Colonic mucosa (tissue), 4 donors: ENCODE measurements at regions not wholly inside any gene's neighbourhood (a gene's known extent, or its start where the extent isn't known, plus 50 kb on each side); places are given as distances from the start of the nearest gene placed in this dataset.
"Not testable (repeated sequence)": the region's sequence is repeated elsewhere in the genome, so short reads cannot be mapped to it uniquely, and the experiment has no call there.

Experiments used
- DNase-seq: peaks from one replicate; pipeline ENCODE4 v3.0.0-alpha.2; 2020
- H3K27ac ChIP-seq: fragments of 200-600 bp; one replicate; pipeline ENCODE4 v1.8.0; 2021
- H3K27me3 ChIP-seq: fragments of 200-600 bp; one replicate; pipeline ENCODE4 v1.8.0; 2021
- H3K36me3 ChIP-seq: fragments of 200-600 bp; one replicate; pipeline ENCODE4 v1.8.0; 2021
- H3K4me1 ChIP-seq: fragments of 200-600 bp; one replicate; pipeline ENCODE4 v1.8.0; 2021; ENCODE audit warnings: mild to moderate bottlenecking
- H3K4me3 ChIP-seq: fragments of 200-600 bp; one replicate; pipeline ENCODE4 v1.8.0; 2021
- H3K9ac ChIP-seq, 2 donors: one replicate each; pipeline ENCODE4 v1.7.0; 2013; ENCODE audit warnings: control low read depth in 2 of 2, low read depth in 2 of 2, low read length in 2 of 2
- H3K9me3 ChIP-seq: fragments of 200-600 bp; one replicate; pipeline ENCODE4 v1.8.0; 2021
- intact Hi-C: fragments of 100-400 bp; cut with DNase I; formaldehyde crosslinking; loops from one replicate; pipeline ENCODE4 v1.14.1; 2022
- TF ChIP-seq, protein P1 (sequence below): fragments of 200-600 bp; IDR thresholded peaks from one replicate; pipeline ENCODE4 v1.8.0; 2022; ENCODE audit warnings: antibody characterized with exemption, mild to moderate bottlenecking
- donor health status: healthy.
- donor health status: DM: no; HTN: no; CAD: no.
- donor health status: DM: no; HTN: no; CAD: no.

- H3K4me1 ChIP-seq, H3K27ac ChIP-seq, intact Hi-C loops, H3K27me3 ChIP-seq, H3K9me3 ChIP-seq, H3K36me3 ChIP-seq, H3K9ac ChIP-seq: not testable (repeated sequence)
- H3K4me3 ChIP-seq, result peak overlapping the region; percentile 14
- DNase-seq, result peak; percentile 76
Observed at GRCh38 chr20:30585244-30585796, 672.1 kb upstream of the DEFB115 start.

GRCh38 chr20:30586178-30586577 is 671.3 kb upstream of the DEFB115 start:
- DNase-seq, H3K36me3 ChIP-seq, H3K9ac ChIP-seq, intact Hi-C loops, H3K27me3 ChIP-seq, H3K4me1 ChIP-seq, H3K9me3 ChIP-seq, H3K4me3 ChIP-seq, H3K27ac ChIP-seq: not testable (repeated sequence)

- DNase-seq, result no peak
- intact Hi-C loops, result no loop called here
- H3K9ac ChIP-seq, result no peak overlapping the region
Observed at GRCh38 chr20:30593572-30593971, 663.9 kb upstream of the DEFB115 start.

DNA sequence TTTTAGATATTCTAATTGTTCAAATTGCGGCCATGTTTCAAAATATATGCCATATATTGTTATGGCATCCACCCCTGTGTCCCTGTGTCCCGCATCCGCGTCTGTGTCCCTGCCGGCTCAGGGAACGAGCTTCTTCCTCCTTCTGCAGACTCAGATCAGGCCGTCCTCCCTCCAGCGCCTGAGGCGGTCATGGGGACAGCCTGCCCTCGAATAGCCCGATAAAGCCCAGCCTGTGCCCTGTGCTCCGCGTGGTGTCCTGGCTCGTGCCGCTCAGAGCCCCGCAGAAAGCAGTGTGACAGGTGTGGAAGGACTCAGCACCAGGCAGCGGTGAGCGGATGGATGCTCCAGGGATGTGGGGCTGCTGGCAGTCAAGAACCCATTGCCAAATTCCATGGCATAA is 663.4 kb upstream of the DEFB115 start:
- no peak for DNase-seq
- Histone ChIP-seq H3K9ac (no peak overlapping the region), H3K4me3 (no peak overlapping the region), H3K4me1 (no peaks in the 10 kb centered on the region), H3K27me3 (no peaks in the 10 kb centered on the region), H3K36me3 (no peaks in the 10 kb centered on the region), H3K9me3 (no peaks in the 10 kb centered on the region), H3K27ac (no peak overlapping the region)
- intact Hi-C loops, result no loop called here
- TF ChIP-seq, protein P1, sequence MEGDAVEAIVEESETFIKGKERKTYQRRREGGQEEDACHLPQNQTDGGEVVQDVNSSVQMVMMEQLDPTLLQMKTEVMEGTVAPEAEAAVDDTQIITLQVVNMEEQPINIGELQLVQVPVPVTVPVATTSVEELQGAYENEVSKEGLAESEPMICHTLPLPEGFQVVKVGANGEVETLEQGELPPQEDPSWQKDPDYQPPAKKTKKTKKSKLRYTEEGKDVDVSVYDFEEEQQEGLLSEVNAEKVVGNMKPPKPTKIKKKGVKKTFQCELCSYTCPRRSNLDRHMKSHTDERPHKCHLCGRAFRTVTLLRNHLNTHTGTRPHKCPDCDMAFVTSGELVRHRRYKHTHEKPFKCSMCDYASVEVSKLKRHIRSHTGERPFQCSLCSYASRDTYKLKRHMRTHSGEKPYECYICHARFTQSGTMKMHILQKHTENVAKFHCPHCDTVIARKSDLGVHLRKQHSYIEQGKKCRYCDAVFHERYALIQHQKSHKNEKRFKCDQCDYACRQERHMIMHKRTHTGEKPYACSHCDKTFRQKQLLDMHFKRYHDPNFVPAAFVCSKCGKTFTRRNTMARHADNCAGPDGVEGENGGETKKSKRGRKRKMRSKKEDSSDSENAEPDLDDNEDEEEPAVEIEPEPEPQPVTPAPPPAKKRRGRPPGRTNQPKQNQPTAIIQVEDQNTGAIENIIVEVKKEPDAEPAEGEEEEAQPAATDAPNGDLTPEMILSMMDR, result no peak

More at GRCh38 chr20:30593572-30593971, 663.9 kb upstream of the DEFB115 start:
- Histone ChIP-seq H3K4me3 (no peak overlapping the region), H3K27ac (no peak overlapping the region), H3K27me3 (no peaks in the 10 kb centered on the region), H3K9me3 (no peaks in the 10 kb centered on the region), H3K4me1 (no peaks in the 10 kb centered on the region), H3K36me3 (no peaks in the 10 kb centered on the region)
- TF ChIP-seq, protein P1, result no peak

DNA sequence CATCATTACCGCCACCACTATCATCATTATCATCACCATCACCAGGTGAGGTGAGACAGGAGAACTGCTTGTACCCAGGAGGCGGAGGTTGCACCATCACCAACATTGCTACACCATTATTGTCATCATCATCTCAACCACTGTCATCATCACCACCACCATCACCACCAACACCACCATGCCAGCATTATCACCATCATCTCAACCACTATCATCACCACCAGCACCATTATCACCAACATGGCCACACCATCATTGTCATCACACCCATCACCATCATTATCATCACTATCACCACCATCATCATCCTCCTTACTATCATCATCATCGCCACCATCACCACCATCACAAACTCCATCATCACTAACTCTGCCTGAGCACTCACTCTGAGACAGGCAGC is 661.8 kb upstream of the DEFB115 start:
- Histone ChIP-seq H3K36me3 (no peaks in the 10 kb centered on the region), H3K9ac (no peak overlapping the region), H3K27ac (no peak overlapping the region), H3K9me3 (no peaks in the 10 kb centered on the region), H3K4me3 (no peak overlapping the region), H3K27me3 (no peaks in the 10 kb centered on the region), H3K4me1 (no peaks in the 10 kb centered on the region)
- intact Hi-C loops, result no loop called here
- TF ChIP-seq, protein P1, result no peak
- no peak for DNase-seq

DNA sequence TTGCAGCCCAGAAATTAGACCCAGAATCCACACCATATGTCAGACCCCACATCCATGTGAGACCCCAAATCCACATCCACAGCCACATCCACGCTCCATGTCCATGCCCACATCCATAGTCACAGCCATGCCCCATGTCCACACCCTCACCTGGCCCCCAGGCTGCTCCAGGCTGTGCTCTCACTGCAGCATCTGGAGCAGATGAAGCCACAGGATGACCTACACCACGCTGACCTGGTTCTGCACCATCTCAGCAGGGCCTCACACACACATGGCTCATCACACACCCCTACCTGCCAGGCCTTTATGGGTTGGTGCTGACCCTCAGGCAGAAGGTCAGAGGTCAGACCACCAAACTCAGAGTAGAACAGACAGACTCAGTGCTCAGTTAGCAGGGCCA is 660.0 kb upstream of the DEFB115 start:
- H3K9ac ChIP-seq, result not testable (repeated sequence)

GRCh38 chr20:30598460-30599230 is 658.8 kb upstream of the DEFB115 start:
- Histone ChIP-seq H3K9me3 (no peaks in the 10 kb centered on the region), H3K9ac (no peak overlapping the region), H3K36me3 (no peaks in the 10 kb centered on the region), H3K4me1 (no peaks in the 10 kb centered on the region), H3K27ac (no peak overlapping the region), H3K27me3 (no peaks in the 10 kb centered on the region), H3K4me3 (no peak overlapping the region)
- intact Hi-C loops, result no loop called here
- no peak for DNase-seq
- TF ChIP-seq, protein P1, result no peak

More for the DNA sequence above, 660.0 kb upstream of the DEFB115 start:
- intact Hi-C loops, H3K36me3 ChIP-seq, H3K4me3 ChIP-seq, H3K4me1 ChIP-seq, H3K9me3 ChIP-seq, H3K27ac ChIP-seq, H3K27me3 ChIP-seq, DNase-seq: not testable (repeated sequence)
